ENCODE measurements at regions not wholly inside any gene's neighbourhood (a gene's known extent, or its start where the extent isn't known, plus 50 kb on each side); places are given as distances from the start of the nearest gene placed in this dataset.

- intact Hi-C loops (cut with DNase I) = no loop called here
- no peak for ATAC-seq (ENCODE audit: poor library complexity)
- no peak for DNase-seq
Observed at GRCh38 chr4:181991369-181992108, 251.7 kb upstream of the TENM3 start.

GRCh38 chr4:181998398-181999295, 244.6 kb upstream of the TENM3 start:
- no peak for ATAC-seq (ENCODE audit: poor library complexity)
- no peak for DNase-seq
- intact Hi-C loops (cut with DNase I) = no loop called here

GRCh38 chr4:182000077-182000476, 243.1 kb upstream of the TENM3 start:
- DNase-seq = no peak
- ATAC-seq (ENCODE audit: poor library complexity) = no peak
- intact Hi-C loops (cut with DNase I) = no loop called here

- intact Hi-C loops (cut with DNase I) = no loop called here
- no peak for ATAC-seq (ENCODE audit: poor library complexity)
- no peak for DNase-seq
Observed at GRCh38 chr4:182010876-182011275, 232.3 kb upstream of the TENM3 start.

GRCh38 chr4:182014164-182014563, 229.0 kb upstream of the TENM3 start:
- intact Hi-C loops (cut with DNase I) = no loop called here
- DNase-seq = no peak

GRCh38 chr4:182015014-182015413, 228.2 kb upstream of the TENM3 start:
- ATAC-seq (ENCODE audit: poor library complexity) = no peak
- intact Hi-C loops (cut with DNase I) = no loop called here
- no peak for DNase-seq

More at GRCh38 chr4:182014164-182014563, 229.0 kb upstream of the TENM3 start:
- ATAC-seq (ENCODE audit: poor library complexity) = no peak

- ATAC-seq (ENCODE audit: poor library complexity) = no peak
- no peak for DNase-seq
- intact Hi-C loops (cut with DNase I) = no loop called here
Observed at GRCh38 chr4:182015893-182016292, 227.3 kb upstream of the TENM3 start.

GRCh38 chr4:182017038-182017437, 226.2 kb upstream of the TENM3 start:
- intact Hi-C loops (cut with DNase I) = no loop called here
- ATAC-seq (ENCODE audit: poor library complexity) (no peak), DNase-seq (no peak)

- intact Hi-C loops (cut with DNase I) = no loop called here
- ATAC-seq (ENCODE audit: poor library complexity) = no peak
- no peak for DNase-seq
Observed at GRCh38 chr4:182018691-182019090, 224.5 kb upstream of the TENM3 start.

GRCh38 chr4:182019148-182019652, 224.0 kb upstream of the TENM3 start:
- intact Hi-C loops (cut with DNase I) = no loop called here
- ATAC-seq (ENCODE audit: poor library complexity) (no peak), DNase-seq (no peak)

GRCh38 chr4:182022909-182023308, 220.3 kb upstream of the TENM3 start:
- intact Hi-C loops (cut with DNase I) = no loop called here
- no peak for ATAC-seq (ENCODE audit: poor library complexity)

GRCh38 chr4:182023469-182023868, 219.7 kb upstream of the TENM3 start:
- no peak for ATAC-seq (ENCODE audit: poor library complexity)
- intact Hi-C loops (cut with DNase I) = no loop called here
- DNase-seq = no peak

More at GRCh38 chr4:182022909-182023308, 220.3 kb upstream of the TENM3 start:
- DNase-seq = no peak

GRCh38 chr4:182042945-182043344, 200.3 kb upstream of the TENM3 start:
- intact Hi-C loops (cut with DNase I) = no loop called here
- ATAC-seq (ENCODE audit: poor library complexity) (no peak), DNase-seq (no peak)

GRCh38 chr4:182048871-182049270, 194.3 kb upstream of the TENM3 start:
- no peak for DNase-seq
- intact Hi-C loops (cut with DNase I) = no loop called here
- ATAC-seq (ENCODE audit: poor library complexity) = no peak

- DNase-seq (no peak), ATAC-seq (ENCODE audit: poor library complexity) (no peak)
- intact Hi-C loops (cut with DNase I) = no loop called here
Observed at GRCh38 chr4:182056866-182057265, 186.3 kb upstream of the TENM3 start.

- no peak for DNase-seq
- ATAC-seq (ENCODE audit: poor library complexity) = no peak
- intact Hi-C loops (cut with DNase I) = no loop called here
Observed at GRCh38 chr4:182062458-182062857, 180.7 kb upstream of the TENM3 start.

GRCh38 chr4:182062936-182063335, 180.3 kb upstream of the TENM3 start:
- ATAC-seq (ENCODE audit: poor library complexity) (no peak), DNase-seq (no peak)
- intact Hi-C loops (cut with DNase I) = no loop called here

GRCh38 chr4:182063651-182064050, 179.6 kb upstream of the TENM3 start:
- intact Hi-C loops (cut with DNase I) = no loop called here
- no peak for ATAC-seq (ENCODE audit: poor library complexity)
- no peak for DNase-seq

- intact Hi-C loops (cut with DNase I) = no loop called here
- ATAC-seq (ENCODE audit: poor library complexity) = no peak
- no peak for DNase-seq
Observed at GRCh38 chr4:182065255-182065654, 177.9 kb upstream of the TENM3 start.

GRCh38 chr4:182066037-182066436, 177.2 kb upstream of the TENM3 start:
- ATAC-seq (ENCODE audit: poor library complexity) (no peak), DNase-seq (no peak)
- intact Hi-C loops (cut with DNase I) = no loop called here

All from Right ventricle myocardium superior (tissue), 1 donor.